ENCODE measurements at regions not wholly inside any gene's neighbourhood (a gene's known extent, or its start where the extent isn't known, plus 50 kb on each side); places are given as distances from the start of the nearest gene placed in this dataset.

DNA sequence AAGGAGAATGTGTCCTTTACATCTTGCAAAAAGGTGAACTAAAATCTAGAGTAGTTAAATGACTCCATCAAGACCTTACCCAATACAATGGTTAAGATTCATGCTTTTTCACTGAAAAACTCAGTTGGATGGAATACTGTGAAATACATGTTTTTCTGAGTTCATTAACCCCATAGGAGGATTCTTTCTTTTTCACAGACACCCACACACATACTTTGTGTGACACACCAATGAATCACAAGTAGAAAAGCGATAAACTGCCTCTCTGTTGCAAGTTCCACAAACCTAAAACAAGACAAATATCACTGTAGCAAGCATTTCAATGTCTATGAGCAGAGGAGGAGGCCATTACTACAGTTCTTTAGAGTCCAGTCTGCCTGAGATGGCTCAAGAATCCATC is 258.8 kb upstream of the CDH5 start:
- Histone ChIP-seq H3K9me3 (ENCODE audit: low read length) (no peaks in the 10 kb centered on the region), H3K4me1 (ENCODE audit: insufficient read depth, low read length, poor library complexity, severe bottlenecking) (no peaks in the 10 kb centered on the region), H3K4me2 (ENCODE audit: low read length) (no peak overlapping the region), H4K20me1 (ENCODE audit: insufficient read depth, low read length) (no peaks in the 10 kb centered on the region), H3K9me2 (ENCODE audit: insufficient read depth, low read length) (no peaks in the 10 kb centered on the region), H3K27ac (ENCODE audit: low read depth, low read length, poor library complexity, severe bottlenecking) (no peak overlapping the region), H3K4me3 (ENCODE audit: low read depth, low read length, poor library complexity, severe bottlenecking) (no peak overlapping the region), H2AFZ (ENCODE audit: low read length) (no peak overlapping the region), H3K36me3 (ENCODE audit: insufficient read depth, low read length) (no peaks in the 10 kb centered on the region), H3K79me2 (ENCODE audit: insufficient read depth, low read depth, low read length) (no peaks in the 10 kb centered on the region)
- intact Hi-C loops (cut with micrococcal nuclease; ENCODE audit: unreplicated experiment) = no loop called here
- TF ChIP-seq EZH2phosphoT487 (IDR thresholded peaks at IDR 0.05; ENCODE audit: borderline replicate concordance, low read depth, low read length) = no peak
- no peak for TF ChIP-seq CTCF (conservative IDR thresholded peaks at IDR 0.05; ENCODE audit: low read length)
- ChIA-PET POLR2A (no interaction called here), CTCF (ENCODE audit: unreplicated experiment) (no interaction called here)
- no TSS peak for BruUV-seq (replicated peaks)
- no peak for DNase-seq (ENCODE audit: low spot score)

- no peaks in the 10 kb centered on the region for H3K4me1 ChIP-seq (ENCODE audit: insufficient read depth, low read length, poor library complexity, severe bottlenecking)
- H3K4me2 ChIP-seq (ENCODE audit: low read length) = no peak overlapping the region
- H3K79me2 ChIP-seq (ENCODE audit: insufficient read depth, low read depth, low read length) = no peaks in the 10 kb centered on the region
- no peak for DNase-seq (ENCODE audit: low spot score)
- ChIA-PET CTCF (ENCODE audit: unreplicated experiment) (no interaction called here), POLR2A (interaction anchor here (0.7 kb wide), 1 partner anchor 30 kb away, joined by 3 read pairs; no protein-coding TSS in a partner anchor)
- no peak overlapping the region for H3K27ac ChIP-seq (ENCODE audit: low read depth, low read length, poor library complexity, severe bottlenecking)
- TF ChIP-seq CTCF (conservative IDR thresholded peaks at IDR 0.05; ENCODE audit: low read length) (no peak), EZH2phosphoT487 (IDR thresholded peaks at IDR 0.05; ENCODE audit: borderline replicate concordance, low read depth, low read length) (no peak)
- H3K4me3 ChIP-seq (ENCODE audit: low read depth, low read length, poor library complexity, severe bottlenecking) = no peak overlapping the region
- H3K9me2 ChIP-seq (ENCODE audit: insufficient read depth, low read length) = no peaks in the 10 kb centered on the region
- H4K20me1 ChIP-seq (ENCODE audit: insufficient read depth, low read length) = no peaks in the 10 kb centered on the region
- no peaks in the 10 kb centered on the region for H3K9me3 ChIP-seq (ENCODE audit: low read length)
- H2AFZ ChIP-seq (ENCODE audit: low read length) = no peak overlapping the region
- BruUV-seq (replicated peaks) = no TSS peak
- intact Hi-C loops (cut with micrococcal nuclease; ENCODE audit: unreplicated experiment) = no loop called here
- H3K36me3 ChIP-seq (ENCODE audit: insufficient read depth, low read length) = no peaks in the 10 kb centered on the region
Observed at GRCh38 chr16:66103211-66103610, 263.3 kb upstream of the CDH5 start.

- DNase-seq (ENCODE audit: low spot score) = no peak
- TF ChIP-seq EZH2phosphoT487 (IDR thresholded peaks at IDR 0.05; ENCODE audit: borderline replicate concordance, low read depth, low read length) (no peak), CTCF (conservative IDR thresholded peaks at IDR 0.05; ENCODE audit: low read length) (no peak)
Observed at GRCh38 chr16:66099306-66099705, 267.2 kb upstream of the CDH5 start.

More at GRCh38 chr16:66099306-66099705, 267.2 kb upstream of the CDH5 start:
- no peaks in the 10 kb centered on the region for H3K79me2 ChIP-seq (ENCODE audit: insufficient read depth, low read depth, low read length)
- H3K4me2 ChIP-seq (ENCODE audit: low read length) = no peak overlapping the region
- no peaks in the 10 kb centered on the region for H4K20me1 ChIP-seq (ENCODE audit: insufficient read depth, low read length)
- CTCF ChIA-PET (ENCODE audit: unreplicated experiment) = no interaction called here
- no peaks in the 10 kb centered on the region for H3K36me3 ChIP-seq (ENCODE audit: insufficient read depth, low read length)
- no peaks in the 10 kb centered on the region for H3K9me3 ChIP-seq (ENCODE audit: low read length)
- H3K4me3 ChIP-seq (ENCODE audit: low read depth, low read length, poor library complexity, severe bottlenecking) = no peak overlapping the region
- no peak overlapping the region for H2AFZ ChIP-seq (ENCODE audit: low read length)
- H3K4me1 ChIP-seq (ENCODE audit: insufficient read depth, low read length, poor library complexity, severe bottlenecking) = no peaks in the 10 kb centered on the region
- H3K27ac ChIP-seq (ENCODE audit: low read depth, low read length, poor library complexity, severe bottlenecking) = no peak overlapping the region
- BruUV-seq (replicated peaks) = no TSS peak
- intact Hi-C loops (cut with micrococcal nuclease; ENCODE audit: unreplicated experiment) = no loop called here
- POLR2A ChIA-PET = no interaction called here
- no peaks in the 10 kb centered on the region for H3K9me2 ChIP-seq (ENCODE audit: insufficient read depth, low read length)
